Endothelial cell of umbilical vein (primary cell): ENCODE measurements at regions not wholly inside any gene's neighbourhood (a gene's known extent, or its start where the extent isn't known, plus 50 kb on each side); places are given as distances from the start of the nearest gene placed in this dataset.

ENCODE experiments used
- BruUV-seq: library from RNA; stranded (reverse); fragments of 400-500 nt; replicated peaks from 2 replicates; lab custom pipeline; 2021; lab: Mats Ljungman, UMichigan
- CTCF ChIA-PET: fragments of 300-600, 350-600 bp; sonication (Branson Sonifier 250); formaldehyde crosslinking; loops from one replicate; lab custom pipeline; 2021; ENCODE audit warnings: antibody characterized with exemption, inconsistent platforms; lab: Charles Lee
- POLR2A ChIA-PET: fragments of 300-600, 350-600 bp; sonication (Branson Sonifier 250); formaldehyde crosslinking; loops from one replicate; lab custom pipeline; 2021; ENCODE audit warnings: antibody characterized with exemption, inconsistent platforms; lab: Charles Lee
- DNase-seq: peaks from one replicate; pipeline ENCODE4 v3.0.0-alpha.2; 2011; ENCODE audit warnings: low read depth, low spot score
- FAIRE-seq: peaks from 2 replicates; lab custom pipeline; 2011; peaks lifted over from hg19 to GRCh38; lab: Jason Lieb, UNC
- H2AFZ ChIP-seq: 2 replicates; pipeline ENCODE4 v1.6.0; 2012; ENCODE audit warnings: low read depth, low read length, control low read depth, inconsistent platforms
- H3K27ac ChIP-seq: 2 replicates; pipeline ENCODE4 v1.5.1; 2011; ENCODE audit warnings: low read depth, mild to moderate bottlenecking, control low read depth, low read length, moderate library complexity; ENCODE audit not compliant: insufficient read depth
- H3K27me3 ChIP-seq, 2 experiments: 2 replicates each; pipeline versions ENCODE4 v1.6.0 to v1.6.1; 2011; ENCODE audit warnings: low read length in 2 of 2, mixed read lengths in 1 of 2; ENCODE audit not compliant: control insufficient read depth in 2 of 2, insufficient read depth in 2 of 2
- H3K36me3 ChIP-seq, 2 experiments: 2 replicates in 1 of 2; 3 replicates in 1 of 2; pipeline ENCODE4 v1.5.1; 2011; ENCODE audit warnings: low read length in 2 of 2, mild to moderate bottlenecking in 1 of 2, moderate library complexity in 1 of 2; ENCODE audit not compliant: control insufficient read depth in 2 of 2, insufficient read depth in 2 of 2; ENCODE audit errors: extremely low read depth in 1 of 2
- H3K4me1 ChIP-seq: 3 replicates; pipeline ENCODE4 v1.5.1; 2011; ENCODE audit warnings: mild to moderate bottlenecking, low read length; ENCODE audit not compliant: control insufficient read depth, insufficient read depth; ENCODE audit errors: extremely low read depth
- H3K4me2 ChIP-seq: 2 replicates; pipeline ENCODE4 v1.6.1; 2011; ENCODE audit warnings: low read length, control low read depth, mixed read lengths; ENCODE audit not compliant: insufficient read depth
- H3K4me3 ChIP-seq, 3 experiments: fragments of 200-600 bp in 1 of 3; sonication (generic), shearing (Covaris generic) in 1 of 3; replicated peaks in 1 of 3; 2 replicates each; pipeline ENCODE4 v1.5.1; 2011 to 2016; ENCODE audit warnings: control low read depth in 3 of 3, low read length in 3 of 3, mild to moderate bottlenecking in 2 of 3, inconsistent platforms in 1 of 3, low read depth in 1 of 3, moderate library complexity in 1 of 3; ENCODE audit not compliant: insufficient read depth in 1 of 3
- H3K79me2 ChIP-seq: 2 replicates; pipeline ENCODE4 v1.6.0; 2012; ENCODE audit warnings: low read length, inconsistent platforms; ENCODE audit not compliant: control insufficient read depth, insufficient read depth
- H3K9ac ChIP-seq: replicated peaks from 2 replicates; pipeline ENCODE3; 2011; ENCODE audit warnings: low read length, control low read depth; ENCODE audit not compliant: insufficient read depth; ENCODE audit errors: extremely low read depth
- H3K9me1 ChIP-seq: replicated peaks from 3 replicates; pipeline ENCODE4 v1.6.0; 2011; ENCODE audit warnings: mild to moderate bottlenecking, low read length; ENCODE audit not compliant: control insufficient read depth, insufficient read depth; ENCODE audit errors: extremely low read depth
- H3K9me3 ChIP-seq: replicated peaks from 2 replicates; pipeline ENCODE4 v1.5.1; 2012; ENCODE audit warnings: low read length, inconsistent platforms; ENCODE audit not compliant: control insufficient read depth, insufficient read depth
- H4K20me1 ChIP-seq: replicated peaks from 2 replicates; pipeline ENCODE3; 2011; ENCODE audit warnings: mild to moderate bottlenecking, low read length; ENCODE audit not compliant: control insufficient read depth, insufficient read depth; ENCODE audit errors: extremely low read depth
- EZH2 ChIP-seq: IDR thresholded peaks from 2 replicates; pipeline ENCODE4 v1.6.1; 2012; ENCODE audit warnings: borderline replicate concordance, low read depth, mild to moderate bottlenecking, moderate library complexity, low read length, inconsistent platforms; ENCODE audit not compliant: severe bottlenecking
- FOS ChIP-seq: IDR thresholded peaks from 2 replicates; pipeline ENCODE4 v1.6.1; 2011; ENCODE audit warnings: mild to moderate bottlenecking, low read length, moderate library complexity, borderline replicate concordance; ENCODE audit not compliant: insufficient read depth
- GATA2 ChIP-seq: IDR thresholded peaks from 2 replicates; pipeline ENCODE4 v1.7.0; 2011; ENCODE audit warnings: low read depth, mild to moderate bottlenecking, moderate library complexity, mixed read lengths, low read length; ENCODE audit not compliant: insufficient read length, insufficient read depth
- JUN ChIP-seq: IDR thresholded peaks from 2 replicates; pipeline ENCODE4 v1.6.1; 2011; ENCODE audit warnings: borderline replicate concordance, low read depth; ENCODE audit not compliant: insufficient read length, insufficient read depth
- MAX ChIP-seq: IDR thresholded peaks from 2 replicates; pipeline ENCODE4 v1.6.1; 2011; ENCODE audit not compliant: insufficient read depth, insufficient read length
- MYC ChIP-seq: IDR thresholded peaks from one replicate; pipeline ENCODE4 v1.6.1; 2011; ENCODE audit warnings: mild to moderate bottlenecking, low read depth, low read length
- POLR2A ChIP-seq: IDR thresholded peaks from 2 replicates; pipeline ENCODE4 v1.6.1; 2012; ENCODE audit warnings: low read depth, mild to moderate bottlenecking, control low read depth, low read length
- POLR2AphosphoS5 ChIP-seq: IDR thresholded peaks from 2 replicates; pipeline ENCODE4 v1.6.1; 2012; ENCODE audit warnings: low read depth, mild to moderate bottlenecking, control low read depth, low read length, moderate library complexity; ENCODE audit not compliant: insufficient read depth
- dilution Hi-C: fragments of 300-500 bp; cut with MboI; formaldehyde crosslinking; loops from one replicate; pipeline ENCODE4 v1.15.0; 2019; ENCODE audit warnings: low sequenced_read_pairs; ENCODE audit not compliant: extremely low pct_ligation_motif_present
- intact Hi-C: fragments of 100-400 bp; cut with micrococcal nuclease; formaldehyde crosslinking; loops from one replicate; pipeline ENCODE4 v1.10.0; 2022
- TF ChIP-seq, protein P1 (sequence below), 2 donors: IDR thresholded peaks; 1 replicate in 1 of 2; 2 replicates in 1 of 2; pipeline ENCODE4 v1.5.1; 2011; ENCODE audit warnings: low read length in 2 of 2, mild to moderate bottlenecking in 2 of 2, moderate library complexity in 2 of 2, control low read depth in 1 of 2, inconsistent platforms in 1 of 2, low read depth in 1 of 2; ENCODE audit not compliant: insufficient read depth in 1 of 2; ENCODE audit errors: extremely low read depth in 1 of 2

DNA sequence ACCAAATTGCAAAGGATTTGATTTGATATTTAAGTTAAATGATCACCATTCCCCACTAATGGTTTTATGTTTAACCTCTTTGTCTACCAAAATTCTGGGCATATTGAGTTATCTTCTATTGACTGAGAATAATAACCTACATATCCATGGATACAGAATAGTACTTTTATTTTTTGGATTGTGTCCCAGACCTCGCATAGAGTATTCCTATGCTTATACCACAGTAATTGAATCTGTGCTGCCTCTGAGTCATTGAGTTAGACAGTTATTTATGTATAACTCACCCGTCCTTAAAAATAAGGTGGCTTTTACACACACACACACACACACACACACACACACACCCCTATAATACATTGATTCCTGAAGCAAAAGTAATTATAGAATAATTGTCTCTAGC, 690.1 kb upstream of the BCHE start:
- POLR2A ChIA-PET = no interaction called here
- no peaks in the 10 kb centered on the region for H3K79me2 ChIP-seq
- dilution Hi-C loops (no loop called here), intact Hi-C loops (no loop called here)
- H4K20me1 ChIP-seq = no peaks in the 10 kb centered on the region
- H3K27ac ChIP-seq = no peak overlapping the region
- FAIRE-seq (no peak), DNase-seq (no peak)
- no peak overlapping the region for H2AFZ ChIP-seq
- H3K9ac ChIP-seq = no peak overlapping the region
- no peaks in the 10 kb centered on the region for H3K27me3 ChIP-seq
- CTCF ChIA-PET = no interaction called here
- no peak overlapping the region for H3K4me2 ChIP-seq
- H3K4me3 ChIP-seq = no peak overlapping the region
- TF ChIP-seq JUN (no peak), GATA2 (no peak), FOS (no peak), MAX (no peak), MYC (no peak), POLR2A (no peak), POLR2AphosphoS5 (no peak), EZH2 (no peak)
- TF ChIP-seq, protein P1, sequence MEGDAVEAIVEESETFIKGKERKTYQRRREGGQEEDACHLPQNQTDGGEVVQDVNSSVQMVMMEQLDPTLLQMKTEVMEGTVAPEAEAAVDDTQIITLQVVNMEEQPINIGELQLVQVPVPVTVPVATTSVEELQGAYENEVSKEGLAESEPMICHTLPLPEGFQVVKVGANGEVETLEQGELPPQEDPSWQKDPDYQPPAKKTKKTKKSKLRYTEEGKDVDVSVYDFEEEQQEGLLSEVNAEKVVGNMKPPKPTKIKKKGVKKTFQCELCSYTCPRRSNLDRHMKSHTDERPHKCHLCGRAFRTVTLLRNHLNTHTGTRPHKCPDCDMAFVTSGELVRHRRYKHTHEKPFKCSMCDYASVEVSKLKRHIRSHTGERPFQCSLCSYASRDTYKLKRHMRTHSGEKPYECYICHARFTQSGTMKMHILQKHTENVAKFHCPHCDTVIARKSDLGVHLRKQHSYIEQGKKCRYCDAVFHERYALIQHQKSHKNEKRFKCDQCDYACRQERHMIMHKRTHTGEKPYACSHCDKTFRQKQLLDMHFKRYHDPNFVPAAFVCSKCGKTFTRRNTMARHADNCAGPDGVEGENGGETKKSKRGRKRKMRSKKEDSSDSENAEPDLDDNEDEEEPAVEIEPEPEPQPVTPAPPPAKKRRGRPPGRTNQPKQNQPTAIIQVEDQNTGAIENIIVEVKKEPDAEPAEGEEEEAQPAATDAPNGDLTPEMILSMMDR (IDR thresholded peaks at IDR 0.05; ENCODE audit: extremely low read depth in 1 of 2, insufficient read depth in 1 of 2, low read depth in 1 of 2, low read length in 2 of 2) = no peak
- peaks cover 2% of the 10 kb centered on the region for H3K9me3 ChIP-seq
- BruUV-seq = no TSS peak
- no peaks in the 10 kb centered on the region for H3K4me1 ChIP-seq
- no peaks in the 10 kb centered on the region for H3K36me3 ChIP-seq
- no peaks in the 10 kb centered on the region for H3K9me1 ChIP-seq
